ENCODE measurements at regions not wholly inside any gene's neighbourhood (a gene's known extent, or its start where the extent isn't known, plus 50 kb on each side); places are given as distances from the start of the nearest gene placed in this dataset.

- Histone ChIP-seq H3K9me3 (ENCODE audit: low read depth) (no peaks in the 10 kb centered on the region), H3K9me2 (ENCODE audit: insufficient read depth) (no peaks in the 10 kb centered on the region), H3K4me1 (ENCODE audit: insufficient read depth) (no peaks in the 10 kb centered on the region), H3F3A (ENCODE audit: insufficient read depth) (no peaks in the 10 kb centered on the region), H4K20me1 (ENCODE audit: insufficient read depth) (no peaks in the 10 kb centered on the region), H3K79me2 (ENCODE audit: insufficient read depth) (no peaks in the 10 kb centered on the region), H3K27me3 (replicated peaks; ENCODE audit: insufficient read depth) (no peaks in the 10 kb centered on the region), H2AFZ (no peak overlapping the region), H3K36me3 (ENCODE audit: low read depth) (no peaks in the 10 kb centered on the region), H3K4me3 (no peak overlapping the region), H3K9ac (no peak overlapping the region), H3K27ac (no peak overlapping the region), H3K4me2 (ENCODE audit: unreplicated experiment) (no peak overlapping the region)
- DNase-seq, result no peak
- TF ChIP-seq EZH2phosphoT487 (IDR thresholded peaks at IDR 0.05; ENCODE audit: insufficient read depth, low read depth), result no peak
- no peak for TF ChIP-seq EZH2 (IDR thresholded peaks at IDR 0.05; ENCODE audit: insufficient read depth, poor library complexity, severe bottlenecking)
- WGBS, 2 experiments (ENCODE audit: low coverage in 1 of 2, low lambda C conversion rate in 2 of 2, missing lambda C conversion rate in 2 of 2), result 49% methylated on average over 2 of the region's 2 CpGs
- in situ Hi-C loops (cut with MboI), result no loop called here
Measured at GRCh38 chr21:15324542-15324941, 259.7 kb upstream of the NRIP1 start.

- Histone ChIP-seq H3K36me3 (ENCODE audit: low read depth) (no peaks in the 10 kb centered on the region), H3K4me3 (no peak overlapping the region), H3K4me2 (ENCODE audit: unreplicated experiment) (no peak overlapping the region), H3K27ac (no peak overlapping the region), H3K27me3 (replicated peaks; ENCODE audit: insufficient read depth) (no peaks in the 10 kb centered on the region), H2AFZ (no peak overlapping the region), H3K4me1 (ENCODE audit: insufficient read depth) (no peaks in the 10 kb centered on the region), H3K9me3 (ENCODE audit: low read depth) (no peaks in the 10 kb centered on the region), H3K9ac (no peak overlapping the region), H4K20me1 (ENCODE audit: insufficient read depth) (no peaks in the 10 kb centered on the region), H3F3A (ENCODE audit: insufficient read depth) (no peaks in the 10 kb centered on the region), H3K9me2 (ENCODE audit: insufficient read depth) (no peaks in the 10 kb centered on the region), H3K79me2 (ENCODE audit: insufficient read depth) (no peaks in the 10 kb centered on the region)
- TF ChIP-seq EZH2phosphoT487 (IDR thresholded peaks at IDR 0.05; ENCODE audit: insufficient read depth, low read depth) (no peak), EZH2 (IDR thresholded peaks at IDR 0.05; ENCODE audit: insufficient read depth, poor library complexity, severe bottlenecking) (no peak)
- 67 to 71% methylated on average over 8 to 9 of the region's 9 CpGs for WGBS, 2 experiments (ENCODE audit: low coverage in 1 of 2, low lambda C conversion rate in 2 of 2, missing lambda C conversion rate in 2 of 2)
- in situ Hi-C loops (cut with MboI), result no loop called here
- DNase-seq, result no peak
Measured at GRCh38 chr21:15326032-15326867, 261.4 kb upstream of the NRIP1 start.

DNA sequence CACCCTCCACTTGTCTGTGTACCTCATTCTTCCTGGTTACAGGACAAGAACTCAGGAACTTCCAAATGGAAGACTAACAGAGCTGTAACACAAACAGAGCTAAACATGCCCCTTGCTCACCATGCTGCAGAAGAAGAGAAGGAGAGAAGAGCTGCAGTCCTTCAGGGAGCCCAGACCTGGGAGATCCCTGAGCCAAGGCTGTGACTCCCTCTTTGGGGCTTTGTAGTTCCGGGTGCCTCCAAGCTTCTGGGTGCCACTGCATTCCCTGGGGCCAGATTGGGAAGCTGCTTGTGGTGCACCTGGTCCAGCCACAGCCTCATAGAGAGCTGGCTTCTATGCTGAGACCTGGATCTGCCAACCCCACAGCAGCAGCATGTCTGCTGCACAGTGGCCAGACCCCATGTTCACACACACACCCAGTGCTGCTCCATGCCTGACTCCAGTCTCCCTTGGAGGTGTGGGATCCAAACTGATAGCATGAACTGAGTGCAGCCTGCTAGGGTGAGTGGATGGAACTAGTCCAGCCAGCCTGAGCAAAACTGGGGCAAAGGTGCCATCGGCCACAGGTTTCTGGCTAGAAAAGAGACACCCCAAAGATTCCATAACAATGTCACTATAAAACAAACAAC, 263.0 kb upstream of the NRIP1 start:
- TF ChIP-seq EZH2 (IDR thresholded peaks at IDR 0.05; ENCODE audit: insufficient read depth, poor library complexity, severe bottlenecking) (no peak), EZH2phosphoT487 (IDR thresholded peaks at IDR 0.05; ENCODE audit: insufficient read depth, low read depth) (no peak)
- H3K36me3 ChIP-seq (ENCODE audit: low read depth), result no peaks in the 10 kb centered on the region
- no peaks in the 10 kb centered on the region for H3K9me2 ChIP-seq (ENCODE audit: insufficient read depth)
- H3K4me2 ChIP-seq (ENCODE audit: unreplicated experiment), result no peak overlapping the region
- no peak overlapping the region for H3K27ac ChIP-seq
- no peak overlapping the region for H3K9ac ChIP-seq
- H3K4me3 ChIP-seq, result no peak overlapping the region
- H3K79me2 ChIP-seq (ENCODE audit: insufficient read depth), result no peaks in the 10 kb centered on the region
- in situ Hi-C loops (cut with MboI), result no loop called here
- H3K27me3 ChIP-seq (replicated peaks; ENCODE audit: insufficient read depth), result no peaks in the 10 kb centered on the region
- DNase-seq, result no peak
- H4K20me1 ChIP-seq (ENCODE audit: insufficient read depth), result no peaks in the 10 kb centered on the region
- H3K4me1 ChIP-seq (ENCODE audit: insufficient read depth), result no peaks in the 10 kb centered on the region
- no peak overlapping the region for H2AFZ ChIP-seq
- WGBS, 2 experiments (ENCODE audit: low coverage in 1 of 2, low lambda C conversion rate in 2 of 2, missing lambda C conversion rate in 2 of 2), result 51 to 71% methylated on average over 2 of the region's 2 CpGs
- no peaks in the 10 kb centered on the region for H3K9me3 ChIP-seq (ENCODE audit: low read depth)
- H3F3A ChIP-seq (ENCODE audit: insufficient read depth), result no peaks in the 10 kb centered on the region

DNA sequence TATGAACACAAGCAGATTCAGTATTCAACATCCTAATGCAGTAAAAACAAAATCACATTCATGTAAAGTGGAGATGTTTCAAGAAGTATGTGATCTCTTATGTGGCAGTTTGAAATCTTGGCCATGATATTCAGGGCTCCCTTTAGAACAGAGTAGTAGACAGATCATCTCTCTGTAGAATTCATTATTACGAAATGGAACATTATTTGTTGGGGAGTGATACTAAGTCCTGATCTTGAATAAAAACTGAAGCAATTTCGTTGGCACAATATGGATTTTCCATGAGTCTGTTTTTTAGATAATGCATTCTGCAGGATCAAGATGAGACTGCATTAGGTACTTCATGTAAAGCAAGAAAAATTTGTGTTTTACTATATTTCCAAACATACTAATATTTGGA, 264.4 kb upstream of the NRIP1 start:
- no peaks in the 10 kb centered on the region for H3K79me2 ChIP-seq (ENCODE audit: insufficient read depth)
- no peak overlapping the region for H3K27ac ChIP-seq
- no peaks in the 10 kb centered on the region for H3K36me3 ChIP-seq (ENCODE audit: low read depth)
- WGBS, 2 experiments (ENCODE audit: low coverage in 1 of 2, low lambda C conversion rate in 2 of 2, missing lambda C conversion rate in 2 of 2), result 19 to 21% methylated on average over 2 of the region's 2 CpGs
- no peaks in the 10 kb centered on the region for H4K20me1 ChIP-seq (ENCODE audit: insufficient read depth)
- H2AFZ ChIP-seq, result no peak overlapping the region
- no peak overlapping the region for H3K4me2 ChIP-seq (ENCODE audit: unreplicated experiment)
- no peaks in the 10 kb centered on the region for H3K27me3 ChIP-seq (replicated peaks; ENCODE audit: insufficient read depth)
- no peaks in the 10 kb centered on the region for H3F3A ChIP-seq (ENCODE audit: insufficient read depth)
- no peak for DNase-seq
- no peaks in the 10 kb centered on the region for H3K9me3 ChIP-seq (ENCODE audit: low read depth)
- in situ Hi-C loops (cut with MboI), result no loop called here
- TF ChIP-seq EZH2 (IDR thresholded peaks at IDR 0.05; ENCODE audit: insufficient read depth, poor library complexity, severe bottlenecking) (no peak), EZH2phosphoT487 (IDR thresholded peaks at IDR 0.05; ENCODE audit: insufficient read depth, low read depth) (no peak)
- H3K9ac ChIP-seq, result no peak overlapping the region
- H3K9me2 ChIP-seq (ENCODE audit: insufficient read depth), result no peaks in the 10 kb centered on the region
- no peak overlapping the region for H3K4me3 ChIP-seq
- H3K4me1 ChIP-seq (ENCODE audit: insufficient read depth), result no peaks in the 10 kb centered on the region
